ENCODE measurements at regions not wholly inside any gene's neighbourhood (a gene's known extent, or its start where the extent isn't known, plus 50 kb on each side); places are given as distances from the start of the nearest gene placed in this dataset.

- no peak for TF ChIP-seq POLR2AphosphoS5 (IDR thresholded peaks at IDR 0.05; ENCODE audit: low read length)
- TF ChIP-seq REST (IDR thresholded peaks at IDR 0.05; ENCODE audit: low read depth, low read length) = no peak
- no peak for TF ChIP-seq CTCF (IDR thresholded peaks at IDR 0.05 in 2 of 3, conservative IDR thresholded peaks at IDR 0.05 in 1 of 3; ENCODE audit: control insufficient read depth in 2 of 3, extremely low read depth in 1 of 3, insufficient read depth in 1 of 3, low read depth in 3 of 3, low read length in 3 of 3)
- no peak for TF ChIP-seq MAX (IDR thresholded peaks at IDR 0.05; ENCODE audit: low read depth, low read length)
- no peak for TF ChIP-seq JUND (IDR thresholded peaks at IDR 0.05; ENCODE audit: low read depth, low read length)
- no peak for TF ChIP-seq CBX5 (IDR thresholded peaks at IDR 0.05; ENCODE audit: low read depth)
- no peak for TF ChIP-seq IRF4 (IDR thresholded peaks at IDR 0.05; ENCODE audit: low read depth, low read length)
- no peak for TF ChIP-seq GABPA (IDR thresholded peaks at IDR 0.05; ENCODE audit: low read depth)
- no peak for TF ChIP-seq FOS (IDR thresholded peaks at IDR 0.05; ENCODE audit: borderline replicate concordance, extremely low read depth, insufficient read length)
- no peak for TF ChIP-seq POLR2AphosphoS2 (IDR thresholded peaks at IDR 0.05; ENCODE audit: low read depth, low read length)
- TF ChIP-seq ESRRA (IDR thresholded peaks at IDR 0.05; ENCODE audit: low read length) = no peak
- TF ChIP-seq HDAC6 (IDR thresholded peaks at IDR 0.05; ENCODE audit: unreplicated experiment) = no peak
Observed at GRCh38 chr19:30131246-30131645, 189.2 kb downstream of the URI1 start.
